Keratinocyte (primary cell): ENCODE measurements at regions not wholly inside any gene's neighbourhood (a gene's known extent, or its start where the extent isn't known, plus 50 kb on each side); places are given as distances from the start of the nearest gene placed in this dataset.

Experiments used
- DNase-seq: peaks from one replicate; pipeline ENCODE4 v3.0.0-alpha.2; 2011; ENCODE audit warnings: low read depth, missing footprints, low spot score
- FAIRE-seq: peaks from 2 replicates; lab custom pipeline; 2011; peaks lifted over from hg19 to GRCh38; lab: Jason Lieb, UNC
- H2AFZ ChIP-seq: 2 replicates; pipeline ENCODE4 v1.6.0; 2012; ENCODE audit warnings: low read length, control low read depth, inconsistent platforms; ENCODE audit not compliant: control insufficient read depth
- H3K27ac ChIP-seq: 2 replicates; pipeline ENCODE4 v1.5.1; 2011; ENCODE audit warnings: low read length; ENCODE audit not compliant: control insufficient read depth, insufficient read depth
- H3K27me3 ChIP-seq: 3 replicates; pipeline ENCODE4 v1.6.0; 2011; ENCODE audit warnings: low read length; ENCODE audit not compliant: control insufficient read depth, insufficient read depth; ENCODE audit errors: extremely low read depth
- H3K36me3 ChIP-seq, 2 experiments: 2 replicates in 1 of 2; 3 replicates in 1 of 2; pipeline ENCODE4 v1.5.1; 2011; ENCODE audit warnings: low read length in 2 of 2, mild to moderate bottlenecking in 1 of 2; ENCODE audit not compliant: control insufficient read depth in 2 of 2, insufficient read depth in 2 of 2; ENCODE audit errors: extremely low read depth in 1 of 2
- H3K4me1 ChIP-seq: 3 replicates; pipeline ENCODE4 v1.5.1; 2011; ENCODE audit warnings: low read length; ENCODE audit not compliant: control insufficient read depth, insufficient read depth; ENCODE audit errors: extremely low read depth
- H3K4me2 ChIP-seq: 3 replicates; pipeline ENCODE4 v1.6.0; 2011; ENCODE audit warnings: low read depth, low read length; ENCODE audit not compliant: control insufficient read depth, insufficient read depth; ENCODE audit errors: extremely low read depth
- H3K4me3 ChIP-seq, 3 experiments: fragments of 200-600 bp in 1 of 3; sonication (generic) in 1 of 3; 2 replicates in 2 of 3; 3 replicates in 1 of 3; pipeline ENCODE4 v1.5.1; 2011 to 2016; ENCODE audit warnings: low read length in 3 of 3, mild to moderate bottlenecking in 3 of 3, control low read depth in 2 of 3, inconsistent platforms in 1 of 3, low read depth in 1 of 3, mixed read lengths in 1 of 3, mixed run types in 1 of 3, moderate library complexity in 1 of 3; ENCODE audit not compliant: control insufficient read depth in 2 of 3, insufficient read depth in 2 of 3; ENCODE audit errors: extremely low read depth in 1 of 3
- H3K79me2 ChIP-seq: 2 replicates; pipeline ENCODE4 v1.6.0; 2012; ENCODE audit warnings: low read length; ENCODE audit not compliant: control insufficient read depth, insufficient read depth
- H3K9ac ChIP-seq: 3 replicates; pipeline ENCODE4 v1.6.0; 2011; ENCODE audit warnings: low read length; ENCODE audit not compliant: control insufficient read depth, insufficient read depth; ENCODE audit errors: extremely low read depth
- H3K9me1 ChIP-seq: 3 replicates; pipeline ENCODE4 v1.6.0; 2011; ENCODE audit warnings: low read length; ENCODE audit not compliant: control insufficient read depth, insufficient read depth; ENCODE audit errors: extremely low read depth
- H3K9me3 ChIP-seq: 2 replicates; pipeline ENCODE4 v1.5.1; 2012; ENCODE audit warnings: low read depth, low read length; ENCODE audit not compliant: control insufficient read depth
- H4K20me1 ChIP-seq: 3 replicates; pipeline ENCODE4 v1.6.0; 2011; ENCODE audit warnings: low read length; ENCODE audit not compliant: control insufficient read depth, insufficient read depth; ENCODE audit errors: extremely low read depth
- EZH2 ChIP-seq: IDR thresholded peaks from one replicate; pipeline ENCODE4 v1.6.1; 2012; ENCODE audit warnings: inconsistent platforms, mild to moderate bottlenecking, low read length, moderate library complexity
- dilution Hi-C: fragments of 300-500 bp; cut with MboI; formaldehyde crosslinking; loops from one replicate; pipeline ENCODE4 v1.7.0; 2020; ENCODE audit warnings: low sequenced_read_pairs; ENCODE audit not compliant: extremely low pct_ligation_motif_present
- TF ChIP-seq, protein P1 (sequence below), 3 experiments: IDR thresholded peaks in 1 of 3; conservative IDR thresholded peaks in 1 of 3; optimal IDR thresholded peaks in 1 of 3; 2 replicates in 2 of 3; 3 replicates in 1 of 3; pipeline versions ENCODE3 to v1.5.1; 2011; ENCODE audit warnings: low read length in 3 of 3, mild to moderate bottlenecking in 3 of 3, moderate library complexity in 2 of 3, control low read depth in 1 of 3, inconsistent platforms in 1 of 3; ENCODE audit not compliant: insufficient read depth in 2 of 3; ENCODE audit errors: extremely low read depth in 1 of 3

DNA sequence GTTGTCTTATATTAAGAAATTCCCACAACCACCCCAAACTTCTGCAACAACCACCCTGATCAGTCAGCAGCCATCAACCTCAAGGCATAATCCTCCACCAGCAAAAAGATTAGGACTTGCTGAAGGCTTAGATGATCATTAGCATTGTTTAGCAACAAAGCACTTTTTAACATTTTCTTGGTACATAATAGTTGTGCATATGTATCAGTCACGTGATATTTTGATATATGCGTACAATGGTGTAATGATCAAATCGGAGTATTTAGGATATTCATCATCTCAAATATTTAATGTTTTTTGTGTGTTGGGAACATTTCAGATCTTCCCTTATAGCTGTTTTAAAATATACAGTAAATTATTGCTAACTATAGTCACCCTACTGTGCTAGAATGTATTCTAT is 73.5 kb upstream of the API5 start:
- DNase-seq (no peak), FAIRE-seq (no peak)
- no peaks in the 10 kb centered on the region for H3K4me1 ChIP-seq
- no peak overlapping the region for H3K27ac ChIP-seq
- H4K20me1 ChIP-seq: no peaks in the 10 kb centered on the region
- H3K9me3 ChIP-seq: no peaks in the 10 kb centered on the region
- H3K4me3 ChIP-seq: no peak overlapping the region
- no peaks in the 10 kb centered on the region for H3K36me3 ChIP-seq
- dilution Hi-C loops: no loop called here
- H3K9ac ChIP-seq: no peak overlapping the region
- no peak for TF ChIP-seq EZH2
- TF ChIP-seq, protein P1, sequence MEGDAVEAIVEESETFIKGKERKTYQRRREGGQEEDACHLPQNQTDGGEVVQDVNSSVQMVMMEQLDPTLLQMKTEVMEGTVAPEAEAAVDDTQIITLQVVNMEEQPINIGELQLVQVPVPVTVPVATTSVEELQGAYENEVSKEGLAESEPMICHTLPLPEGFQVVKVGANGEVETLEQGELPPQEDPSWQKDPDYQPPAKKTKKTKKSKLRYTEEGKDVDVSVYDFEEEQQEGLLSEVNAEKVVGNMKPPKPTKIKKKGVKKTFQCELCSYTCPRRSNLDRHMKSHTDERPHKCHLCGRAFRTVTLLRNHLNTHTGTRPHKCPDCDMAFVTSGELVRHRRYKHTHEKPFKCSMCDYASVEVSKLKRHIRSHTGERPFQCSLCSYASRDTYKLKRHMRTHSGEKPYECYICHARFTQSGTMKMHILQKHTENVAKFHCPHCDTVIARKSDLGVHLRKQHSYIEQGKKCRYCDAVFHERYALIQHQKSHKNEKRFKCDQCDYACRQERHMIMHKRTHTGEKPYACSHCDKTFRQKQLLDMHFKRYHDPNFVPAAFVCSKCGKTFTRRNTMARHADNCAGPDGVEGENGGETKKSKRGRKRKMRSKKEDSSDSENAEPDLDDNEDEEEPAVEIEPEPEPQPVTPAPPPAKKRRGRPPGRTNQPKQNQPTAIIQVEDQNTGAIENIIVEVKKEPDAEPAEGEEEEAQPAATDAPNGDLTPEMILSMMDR (optimal IDR thresholded peaks at IDR 0.05 in 1 of 3, IDR thresholded peaks at IDR 0.05 in 1 of 3, conservative IDR thresholded peaks at IDR 0.05 in 1 of 3; ENCODE audit: extremely low read depth in 1 of 3, insufficient read depth in 2 of 3, low read length in 3 of 3): no peak
- no peaks in the 10 kb centered on the region for H3K79me2 ChIP-seq
- no peaks in the 10 kb centered on the region for H3K27me3 ChIP-seq
- H3K4me2 ChIP-seq: no peak overlapping the region
- H3K9me1 ChIP-seq: no peaks in the 10 kb centered on the region
- H2AFZ ChIP-seq: no peak overlapping the region

DNA sequence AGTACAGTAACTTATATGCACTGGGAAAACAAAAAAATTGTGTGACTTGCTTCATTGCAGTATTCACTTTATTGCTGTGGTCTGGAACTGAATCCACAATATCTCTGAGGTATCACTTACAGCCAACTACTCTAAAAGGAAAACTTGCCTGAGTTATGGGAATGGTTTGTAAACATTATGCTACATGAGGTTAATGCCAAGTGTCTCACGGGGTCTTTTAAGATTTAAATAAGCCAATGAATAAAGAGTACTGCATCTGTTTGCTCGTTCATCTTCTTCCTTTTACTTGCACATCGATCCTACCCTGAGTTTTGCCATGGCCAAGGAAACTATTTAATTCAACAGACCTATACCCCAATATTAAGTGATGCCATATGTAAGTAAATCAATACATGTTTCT is 72.0 kb upstream of the API5 start:
- H2AFZ ChIP-seq: no peak overlapping the region
- H3K9me1 ChIP-seq: no peaks in the 10 kb centered on the region
- no peak overlapping the region for H3K4me3 ChIP-seq
- H3K9ac ChIP-seq: no peak overlapping the region
- TF ChIP-seq, protein P1 (optimal IDR thresholded peaks at IDR 0.05 in 1 of 3, IDR thresholded peaks at IDR 0.05 in 1 of 3, conservative IDR thresholded peaks at IDR 0.05 in 1 of 3; ENCODE audit: extremely low read depth in 1 of 3, insufficient read depth in 2 of 3, low read length in 3 of 3): no peak
- no peak for TF ChIP-seq EZH2
- H3K4me1 ChIP-seq: no peaks in the 10 kb centered on the region
- no peaks in the 10 kb centered on the region for H3K27me3 ChIP-seq
- no peak for FAIRE-seq
- no peaks in the 10 kb centered on the region for H3K36me3 ChIP-seq
- H3K9me3 ChIP-seq: no peaks in the 10 kb centered on the region
- no peak overlapping the region for H3K27ac ChIP-seq
- H3K79me2 ChIP-seq: no peaks in the 10 kb centered on the region
- no peaks in the 10 kb centered on the region for H4K20me1 ChIP-seq
- H3K4me2 ChIP-seq: no peak overlapping the region
- no peak for DNase-seq
- dilution Hi-C loops: no loop called here
